PC-3 (cell line): ENCODE measurements at regions not wholly inside any gene's neighbourhood (a gene's known extent, or its start where the extent isn't known, plus 50 kb on each side); places are given as distances from the start of the nearest gene placed in this dataset.

Experiments
- EZH2phosphoT487 ChIP-seq: fragments of 300-600 bp; sonication (generic); IDR thresholded peaks from 2 replicates; pipeline ENCODE4 v1.6.1; 2018; ENCODE audit warnings: mild to moderate bottlenecking, antibody characterized with exemption, low read length, borderline replicate concordance
- TF ChIP-seq, protein P1 (sequence below): fragments of 300-600 bp; sonication (generic); conservative IDR thresholded peaks from 2 replicates; pipeline ENCODE4 v1.5.1; 2017; ENCODE audit warnings: antibody characterized with exemption, low read depth, mild to moderate bottlenecking, low read length

DNA sequence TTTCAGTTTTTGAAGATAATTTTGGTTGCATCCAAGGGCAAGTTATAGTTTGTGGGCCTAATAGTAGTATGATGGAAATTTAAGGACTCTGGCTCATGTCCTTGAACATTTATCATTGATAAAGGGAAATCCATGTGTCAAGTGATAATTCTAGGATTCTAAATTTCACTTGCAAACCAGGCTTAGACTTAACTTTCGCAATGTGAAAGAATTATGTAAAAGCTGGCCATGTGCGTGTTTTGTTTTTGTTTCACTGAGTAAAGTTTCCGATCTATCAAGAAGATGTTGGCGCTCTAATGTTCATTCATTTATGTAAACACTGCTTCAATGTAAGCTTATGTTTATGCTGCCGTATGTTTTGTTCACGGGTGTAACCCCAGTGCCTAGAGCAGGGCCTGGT lies 302.0 kb downstream of the SOX4 start:
- TF ChIP-seq, protein P1, sequence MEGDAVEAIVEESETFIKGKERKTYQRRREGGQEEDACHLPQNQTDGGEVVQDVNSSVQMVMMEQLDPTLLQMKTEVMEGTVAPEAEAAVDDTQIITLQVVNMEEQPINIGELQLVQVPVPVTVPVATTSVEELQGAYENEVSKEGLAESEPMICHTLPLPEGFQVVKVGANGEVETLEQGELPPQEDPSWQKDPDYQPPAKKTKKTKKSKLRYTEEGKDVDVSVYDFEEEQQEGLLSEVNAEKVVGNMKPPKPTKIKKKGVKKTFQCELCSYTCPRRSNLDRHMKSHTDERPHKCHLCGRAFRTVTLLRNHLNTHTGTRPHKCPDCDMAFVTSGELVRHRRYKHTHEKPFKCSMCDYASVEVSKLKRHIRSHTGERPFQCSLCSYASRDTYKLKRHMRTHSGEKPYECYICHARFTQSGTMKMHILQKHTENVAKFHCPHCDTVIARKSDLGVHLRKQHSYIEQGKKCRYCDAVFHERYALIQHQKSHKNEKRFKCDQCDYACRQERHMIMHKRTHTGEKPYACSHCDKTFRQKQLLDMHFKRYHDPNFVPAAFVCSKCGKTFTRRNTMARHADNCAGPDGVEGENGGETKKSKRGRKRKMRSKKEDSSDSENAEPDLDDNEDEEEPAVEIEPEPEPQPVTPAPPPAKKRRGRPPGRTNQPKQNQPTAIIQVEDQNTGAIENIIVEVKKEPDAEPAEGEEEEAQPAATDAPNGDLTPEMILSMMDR = no peak
- no peak for TF ChIP-seq EZH2phosphoT487
